Panc1 (cell line): ENCODE measurements at regions not wholly inside any gene's neighbourhood (a gene's known extent, or its start where the extent isn't known, plus 50 kb on each side); places are given as distances from the start of the nearest gene placed in this dataset.

ENCODE experiments used
- ATAC-seq: fragments of 200-7000 bp; cut with Tn5 transposase; 2 replicates; pipeline ENCODE4 v1.9.1; 2020; ENCODE audit warnings: mild to moderate bottlenecking, moderate library complexity
- BruUV-seq: library from RNA; stranded (reverse); fragments of 400-500 nt; replicated peaks from 2 replicates; lab custom pipeline; 2021; lab: Mats Ljungman, UMichigan
- CTCF ChIA-PET: fragments of 300-600 bp; sonication (Branson Sonifier 250); formaldehyde crosslinking; loops from one replicate; lab custom pipeline; 2022; ENCODE audit warnings: antibody characterized with exemption; lab: Charles Lee
- POLR2A ChIA-PET: fragments of 300-600 bp; sonication (Branson Sonifier 250); formaldehyde crosslinking; loops from one replicate; lab custom pipeline; 2022; ENCODE audit warnings: antibody characterized with exemption; lab: Charles Lee
- DNase-seq: peaks from one replicate; pipeline ENCODE4 v3.0.0-alpha.2; 2010; ENCODE audit warnings: low read depth, low spot score
- H3K27ac ChIP-seq: 2 replicates; pipeline ENCODE4 v1.5.1; 2011; ENCODE audit warnings: mild to moderate bottlenecking, low read length, inconsistent platforms
- H3K27me3 ChIP-seq: fragments of 200-500 bp; sonication (Bioruptor generic); 2 replicates; pipeline ENCODE4 v1.6.0; 2014; ENCODE audit warnings: low read length, inconsistent platforms; ENCODE audit not compliant: control insufficient read depth, insufficient read depth
- H3K36me3 ChIP-seq: fragments of 200-500 bp; sonication (Bioruptor generic); 2 replicates; pipeline ENCODE4 v1.5.1; 2014; ENCODE audit warnings: inconsistent platforms, mild to moderate bottlenecking, low read length, moderate library complexity; ENCODE audit not compliant: control insufficient read depth, insufficient read depth
- H3K4me1 ChIP-seq: 2 replicates; pipeline ENCODE4 v1.5.1; 2011; ENCODE audit warnings: inconsistent platforms, mild to moderate bottlenecking, low read length, moderate library complexity; ENCODE audit not compliant: control insufficient read depth, insufficient read depth
- H3K4me3 ChIP-seq, 2 experiments: 2 replicates each; pipeline ENCODE4 v1.5.1; 2011 to 2012; ENCODE audit warnings: low read depth in 2 of 2, low read length in 2 of 2, mild to moderate bottlenecking in 2 of 2, inconsistent platforms in 1 of 2, moderate library complexity in 1 of 2
- H3K9me3 ChIP-seq: fragments of 200-500 bp; sonication (Bioruptor generic); 2 replicates; pipeline ENCODE4 v1.5.1; 2014; ENCODE audit warnings: low read depth, mild to moderate bottlenecking, inconsistent platforms, low read length, moderate library complexity; ENCODE audit not compliant: control insufficient read depth, insufficient read depth
- POLR2AphosphoS5 ChIP-seq: IDR thresholded peaks from 2 replicates; pipeline ENCODE4 v1.6.1; 2012; ENCODE audit warnings: mild to moderate bottlenecking, low read depth, low read length, moderate library complexity
- SIN3A ChIP-seq: IDR thresholded peaks from 2 replicates; pipeline ENCODE4 v1.6.1; 2012; ENCODE audit warnings: low read depth, mild to moderate bottlenecking, low read length, moderate library complexity, borderline replicate concordance; ENCODE audit not compliant: insufficient read depth
- TCF7L2 ChIP-seq: IDR thresholded peaks from 2 replicates; pipeline ENCODE4 v1.6.1; 2011; ENCODE audit warnings: mild to moderate bottlenecking, low read depth, low read length, inconsistent platforms
- in situ Hi-C: cut with HindIII; loops from 2 replicates; pipeline ENCODE4 v1.10.0; 2016; ENCODE audit warnings: low sequenced_read_pairs, low pct_unique_long_range_greater_than_20kb
- intact Hi-C: fragments of 100-400 bp; cut with micrococcal nuclease; formaldehyde crosslinking; loops from one replicate; pipeline ENCODE4 v1.10.0; 2022; ENCODE audit not compliant: unreplicated experiment
- TF ChIP-seq, protein P1 (sequence below): fragments of 450-650 bp; IDR thresholded peaks from 2 replicates; pipeline ENCODE4 v1.5.1; 2017; ENCODE audit warnings: mild to moderate bottlenecking
- TF ChIP-seq, protein P2 (sequence below), 2 experiments: IDR thresholded peaks; 2 replicates each; pipeline ENCODE4 v1.6.1; 2011 to 2012; ENCODE audit warnings: low read depth in 2 of 2, control low read depth in 1 of 2, low read length in 1 of 2, mild to moderate bottlenecking in 1 of 2, moderate library complexity in 1 of 2; ENCODE audit not compliant: insufficient read depth in 1 of 2

DNA sequence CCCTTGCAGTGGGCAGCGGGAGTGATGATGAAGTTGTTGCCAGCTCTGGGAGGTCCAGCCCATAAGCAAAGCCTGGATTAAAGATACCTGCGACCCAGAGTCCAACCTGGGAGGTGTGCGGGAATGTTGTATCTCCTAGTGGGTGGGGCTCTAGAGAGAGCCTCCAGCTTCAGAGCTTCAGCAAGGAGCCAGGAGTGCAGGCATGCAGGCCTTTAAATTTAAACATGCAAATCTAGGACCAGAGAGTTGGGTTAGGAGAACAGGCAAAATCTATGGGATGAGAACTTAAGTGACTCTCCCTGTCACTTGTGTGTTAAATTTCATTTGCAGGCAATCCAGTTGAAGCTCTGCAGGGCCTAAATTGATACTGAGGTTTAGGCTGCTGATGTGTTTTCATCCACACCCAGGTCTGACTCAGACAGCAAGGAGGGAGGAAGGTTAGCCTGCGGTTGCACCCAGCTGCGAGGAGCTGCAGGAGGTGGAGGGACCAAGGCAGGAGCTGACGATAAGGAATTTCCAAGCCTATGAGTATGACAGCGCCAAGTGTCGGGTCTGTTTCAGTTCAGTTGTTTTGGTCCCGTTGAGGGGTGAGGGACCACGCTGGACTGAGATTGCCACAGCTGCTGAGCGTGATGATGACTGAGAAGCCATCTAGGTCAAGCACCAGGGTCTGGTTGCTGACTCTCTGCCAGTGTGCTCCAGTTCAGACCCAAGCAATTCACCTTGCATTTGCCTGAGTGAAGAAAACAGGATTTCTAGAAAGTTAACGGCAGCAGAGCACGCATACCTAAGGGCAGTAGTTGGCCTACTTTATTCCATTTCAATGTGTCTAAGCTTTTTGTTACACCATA, 243.0 kb downstream of the ICE1 start:
- ChIA-PET POLR2A (no interaction called here), CTCF (no interaction called here)
- Histone ChIP-seq H3K27ac (no peak overlapping the region), H3K27me3 (no peaks in the 10 kb centered on the region), H3K4me3 (no peak overlapping the region), H3K36me3 (no peaks in the 10 kb centered on the region), H3K4me1 (no peaks in the 10 kb centered on the region), H3K9me3 (no peaks in the 10 kb centered on the region)
- BruUV-seq: no TSS peak
- no peak for DNase-seq
- intact Hi-C loops (no loop called here), in situ Hi-C loops (no loop called here)
- no peak for TF ChIP-seq POLR2AphosphoS5
- TF ChIP-seq TCF7L2: no peak
- TF ChIP-seq, protein P1, sequence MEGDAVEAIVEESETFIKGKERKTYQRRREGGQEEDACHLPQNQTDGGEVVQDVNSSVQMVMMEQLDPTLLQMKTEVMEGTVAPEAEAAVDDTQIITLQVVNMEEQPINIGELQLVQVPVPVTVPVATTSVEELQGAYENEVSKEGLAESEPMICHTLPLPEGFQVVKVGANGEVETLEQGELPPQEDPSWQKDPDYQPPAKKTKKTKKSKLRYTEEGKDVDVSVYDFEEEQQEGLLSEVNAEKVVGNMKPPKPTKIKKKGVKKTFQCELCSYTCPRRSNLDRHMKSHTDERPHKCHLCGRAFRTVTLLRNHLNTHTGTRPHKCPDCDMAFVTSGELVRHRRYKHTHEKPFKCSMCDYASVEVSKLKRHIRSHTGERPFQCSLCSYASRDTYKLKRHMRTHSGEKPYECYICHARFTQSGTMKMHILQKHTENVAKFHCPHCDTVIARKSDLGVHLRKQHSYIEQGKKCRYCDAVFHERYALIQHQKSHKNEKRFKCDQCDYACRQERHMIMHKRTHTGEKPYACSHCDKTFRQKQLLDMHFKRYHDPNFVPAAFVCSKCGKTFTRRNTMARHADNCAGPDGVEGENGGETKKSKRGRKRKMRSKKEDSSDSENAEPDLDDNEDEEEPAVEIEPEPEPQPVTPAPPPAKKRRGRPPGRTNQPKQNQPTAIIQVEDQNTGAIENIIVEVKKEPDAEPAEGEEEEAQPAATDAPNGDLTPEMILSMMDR: no peak
- TF ChIP-seq SIN3A: no peak
- TF ChIP-seq, protein P2, sequence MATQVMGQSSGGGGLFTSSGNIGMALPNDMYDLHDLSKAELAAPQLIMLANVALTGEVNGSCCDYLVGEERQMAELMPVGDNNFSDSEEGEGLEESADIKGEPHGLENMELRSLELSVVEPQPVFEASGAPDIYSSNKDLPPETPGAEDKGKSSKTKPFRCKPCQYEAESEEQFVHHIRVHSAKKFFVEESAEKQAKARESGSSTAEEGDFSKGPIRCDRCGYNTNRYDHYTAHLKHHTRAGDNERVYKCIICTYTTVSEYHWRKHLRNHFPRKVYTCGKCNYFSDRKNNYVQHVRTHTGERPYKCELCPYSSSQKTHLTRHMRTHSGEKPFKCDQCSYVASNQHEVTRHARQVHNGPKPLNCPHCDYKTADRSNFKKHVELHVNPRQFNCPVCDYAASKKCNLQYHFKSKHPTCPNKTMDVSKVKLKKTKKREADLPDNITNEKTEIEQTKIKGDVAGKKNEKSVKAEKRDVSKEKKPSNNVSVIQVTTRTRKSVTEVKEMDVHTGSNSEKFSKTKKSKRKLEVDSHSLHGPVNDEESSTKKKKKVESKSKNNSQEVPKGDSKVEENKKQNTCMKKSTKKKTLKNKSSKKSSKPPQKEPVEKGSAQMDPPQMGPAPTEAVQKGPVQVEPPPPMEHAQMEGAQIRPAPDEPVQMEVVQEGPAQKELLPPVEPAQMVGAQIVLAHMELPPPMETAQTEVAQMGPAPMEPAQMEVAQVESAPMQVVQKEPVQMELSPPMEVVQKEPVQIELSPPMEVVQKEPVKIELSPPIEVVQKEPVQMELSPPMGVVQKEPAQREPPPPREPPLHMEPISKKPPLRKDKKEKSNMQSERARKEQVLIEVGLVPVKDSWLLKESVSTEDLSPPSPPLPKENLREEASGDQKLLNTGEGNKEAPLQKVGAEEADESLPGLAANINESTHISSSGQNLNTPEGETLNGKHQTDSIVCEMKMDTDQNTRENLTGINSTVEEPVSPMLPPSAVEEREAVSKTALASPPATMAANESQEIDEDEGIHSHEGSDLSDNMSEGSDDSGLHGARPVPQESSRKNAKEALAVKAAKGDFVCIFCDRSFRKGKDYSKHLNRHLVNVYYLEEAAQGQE (IDR thresholded peaks at IDR 0.05; ENCODE audit: insufficient read depth in 1 of 2, low read depth in 2 of 2, low read length in 1 of 2): no peak
- peak; percentile 82 for ATAC-seq

DNA sequence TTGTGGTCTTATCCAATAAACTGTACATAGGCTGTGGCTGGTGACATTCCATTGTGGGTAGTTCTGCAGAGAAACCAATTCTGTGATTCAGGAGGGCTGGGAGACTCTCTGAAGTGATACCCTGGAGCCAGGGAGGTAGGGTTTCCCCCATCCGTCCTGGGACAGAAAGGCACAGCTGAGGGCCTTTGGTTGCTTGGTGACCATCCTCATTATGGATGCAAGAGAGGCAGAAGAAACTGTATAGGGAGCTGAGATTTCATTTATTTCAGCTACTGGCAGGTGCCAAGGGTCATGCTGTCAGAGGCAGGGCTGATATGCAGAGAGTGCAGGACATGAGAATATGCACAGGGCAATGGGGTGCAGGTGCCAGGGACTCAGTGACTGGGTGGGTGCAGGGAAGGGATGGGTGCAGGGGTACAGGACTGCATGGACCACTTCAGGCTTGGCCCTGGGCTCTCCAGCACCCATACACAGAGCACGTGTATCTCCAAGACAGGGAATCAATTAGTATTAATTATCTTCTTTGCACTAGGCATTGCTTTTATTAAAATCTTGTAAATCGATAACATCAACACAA, 236.5 kb downstream of the ICE1 start:
- H3K4me3 ChIP-seq: no peak overlapping the region
- BruUV-seq: no TSS peak
- H3K36me3 ChIP-seq: no peaks in the 10 kb centered on the region
- TF ChIP-seq POLR2AphosphoS5: no peak
- TF ChIP-seq, protein P1: no peak
- TF ChIP-seq SIN3A: no peak
- no peak for TF ChIP-seq TCF7L2
- TF ChIP-seq, protein P2 (IDR thresholded peaks at IDR 0.05; ENCODE audit: insufficient read depth in 1 of 2, low read depth in 2 of 2, low read length in 1 of 2): no peak
- H3K27ac ChIP-seq: no peak overlapping the region
- H3K27me3 ChIP-seq: no peaks in the 10 kb centered on the region
- no peaks in the 10 kb centered on the region for H3K9me3 ChIP-seq
- no peaks in the 10 kb centered on the region for H3K4me1 ChIP-seq
- ChIA-PET CTCF (no interaction called here), POLR2A (no interaction called here)
- DNase-seq (no peak), ATAC-seq (no peak)
- in situ Hi-C loops: no loop called here
- intact Hi-C loops: no loop called here
